GM18498 (cell line): ENCODE measurements at regions not wholly inside any gene's neighbourhood (a gene's known extent, or its start where the extent isn't known, plus 50 kb on each side); places are given as distances from the start of the nearest gene placed in this dataset.
"Not testable (repeated sequence)": the region's sequence is repeated elsewhere in the genome, so short reads cannot be mapped to it uniquely, and the experiment has no call there.

Source experiments
- ATAC-seq: cut with Tn5 transposase; IDR thresholded peaks from one replicate; pipeline ENCODE4 v1.9.1; 2021; ENCODE audit warnings: mild to moderate bottlenecking, moderate library complexity; ENCODE audit not compliant: unreplicated experiment

GRCh38 chr6:131336596-131336995, 201.3 kb downstream of the AKAP7 start:
- ATAC-seq, result no peak

DNA sequence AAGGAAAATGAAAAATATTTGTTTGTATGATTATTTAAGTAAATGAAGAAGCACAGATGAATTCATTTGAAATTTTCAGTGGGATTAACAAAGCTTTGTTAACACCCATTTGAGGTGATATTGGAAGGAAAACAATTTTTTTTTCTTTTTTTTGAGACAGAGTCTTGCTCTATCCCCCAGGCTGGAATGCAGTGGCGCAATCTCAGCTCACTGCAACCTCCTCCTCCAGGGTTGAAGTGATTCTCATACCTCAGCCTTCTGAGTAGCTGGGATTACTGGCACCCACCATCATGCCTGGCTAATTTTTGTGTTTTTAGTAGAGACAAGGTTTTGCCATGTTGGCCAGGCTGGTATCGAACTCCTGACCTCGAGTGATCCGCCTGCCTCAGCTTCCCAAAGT, 211.6 kb downstream of the AKAP7 start:
- ATAC-seq, result not testable (repeated sequence)

- ATAC-seq, result no peak
These were observed 213.3 kb downstream of the AKAP7 start for GRCh38 chr6:131348572-131348971.

GRCh38 chr6:131349199-131349598, 213.9 kb downstream of the AKAP7 start:
- no peak for ATAC-seq

GRCh38 chr6:131353106-131353505, 217.8 kb downstream of the AKAP7 start:
- no peak for ATAC-seq

GRCh38 chr6:131353876-131354275, 218.6 kb downstream of the AKAP7 start:
- no peak for ATAC-seq

DNA sequence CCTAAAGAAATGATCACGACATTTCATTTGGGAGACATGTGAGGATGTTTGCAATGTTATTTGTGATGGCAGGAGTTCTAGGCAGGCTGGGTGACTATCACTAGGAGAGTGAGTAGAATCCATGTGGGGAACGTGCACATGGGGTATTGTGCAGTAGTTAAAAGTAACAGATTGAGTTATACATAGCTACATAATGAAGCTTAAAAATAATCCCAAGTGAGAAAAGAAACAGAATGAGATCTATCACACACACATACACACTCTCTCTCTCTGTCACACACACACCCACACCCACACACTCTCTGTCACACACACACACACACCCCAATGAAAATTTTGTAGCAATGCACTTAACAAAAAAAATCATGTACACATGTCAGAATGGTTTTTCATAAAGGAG, 218.7 kb upstream of the ARG1 start:
- ATAC-seq, result no peak

DNA sequence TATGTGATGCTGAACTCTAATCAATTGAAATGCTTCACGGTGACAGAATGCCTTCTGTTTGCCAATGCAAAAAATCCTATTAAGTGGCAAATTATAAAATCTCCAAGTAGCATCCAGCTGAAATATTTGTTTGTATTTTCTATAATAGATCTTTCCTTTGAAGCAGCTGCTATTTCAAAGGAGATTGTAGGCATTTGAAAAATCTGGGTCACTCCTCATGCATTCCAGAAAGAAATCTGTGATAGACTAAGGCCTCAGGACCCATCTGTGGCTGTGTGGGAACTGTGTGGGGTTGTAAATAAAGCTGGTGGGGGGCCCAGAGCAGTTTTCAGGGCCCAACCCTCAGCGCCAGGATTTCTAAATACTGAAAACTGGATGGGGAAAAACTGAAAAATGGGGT, 216.9 kb upstream of the ARG1 start:
- ATAC-seq, result no peak

GRCh38 chr6:131357501-131357900, 215.5 kb upstream of the ARG1 start:
- ATAC-seq, result no peak

GRCh38 chr6:131362070-131362469, 211.0 kb upstream of the ARG1 start:
- ATAC-seq, result no peak

- ATAC-seq, result no peak
These were observed 210.3 kb upstream of the ARG1 start for GRCh38 chr6:131362696-131363095.

DNA sequence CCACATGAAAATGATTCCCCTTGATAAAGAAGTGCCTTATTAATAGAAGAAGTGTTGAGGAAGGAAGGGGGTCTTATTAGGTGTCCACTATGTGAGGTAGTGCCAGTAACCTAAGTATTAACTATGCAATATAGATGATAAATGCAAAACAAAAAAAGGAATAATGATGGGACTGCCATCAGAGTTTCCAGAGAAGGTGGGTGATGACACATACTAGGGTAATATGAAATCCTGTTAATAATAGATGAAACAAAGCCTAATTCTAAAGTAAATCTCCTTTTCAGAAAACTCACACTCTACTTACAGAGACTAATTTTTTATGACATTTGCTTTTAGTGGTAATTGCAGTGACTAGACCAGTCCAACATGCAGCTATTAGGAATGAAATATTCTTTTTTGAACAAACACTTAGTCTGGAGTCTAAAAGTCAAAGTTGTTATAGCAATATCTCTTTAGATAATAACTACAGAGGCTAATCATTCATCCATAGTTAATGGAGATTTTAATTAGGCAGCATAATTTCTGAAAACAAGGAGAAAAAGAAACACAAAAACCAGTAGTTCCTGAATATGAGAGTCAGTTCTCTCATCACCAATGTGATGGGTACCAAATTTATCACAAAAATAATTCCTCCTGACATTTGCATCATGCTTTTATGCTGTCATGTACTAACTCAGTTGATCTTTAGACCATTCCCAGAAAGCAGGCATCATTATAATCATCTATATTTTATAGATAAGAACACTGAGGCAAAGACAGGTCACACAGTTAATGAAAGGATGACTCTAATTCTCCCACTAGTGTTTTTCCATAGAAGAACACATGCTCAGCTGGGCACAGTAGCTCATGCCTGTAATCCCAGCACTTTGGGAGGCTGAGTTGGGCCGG, 208.8 kb upstream of the ARG1 start:
- ATAC-seq, result no peak

- ATAC-seq, result no peak
These were observed 206.8 kb upstream of the ARG1 start for GRCh38 chr6:131366223-131366622.

- no peak for ATAC-seq
These were observed 205.7 kb upstream of the ARG1 start for GRCh38 chr6:131367206-131367873.

GRCh38 chr6:131368198-131368911, 204.7 kb upstream of the ARG1 start:
- peak; percentile 66 for ATAC-seq

GRCh38 chr6:131372535-131372934, 200.5 kb upstream of the ARG1 start:
- ATAC-seq, result no peak

- no peak for ATAC-seq
These were observed 195.8 kb upstream of the ARG1 start for GRCh38 chr6:131377112-131377705.

GRCh38 chr6:131378874-131379273, 194.2 kb upstream of the ARG1 start:
- ATAC-seq, result no peak

GRCh38 chr6:131379948-131380347, 193.1 kb upstream of the ARG1 start:
- no peak for ATAC-seq

- ATAC-seq, result no peak
These were observed 191.8 kb upstream of the ARG1 start for GRCh38 chr6:131381052-131381708.

DNA sequence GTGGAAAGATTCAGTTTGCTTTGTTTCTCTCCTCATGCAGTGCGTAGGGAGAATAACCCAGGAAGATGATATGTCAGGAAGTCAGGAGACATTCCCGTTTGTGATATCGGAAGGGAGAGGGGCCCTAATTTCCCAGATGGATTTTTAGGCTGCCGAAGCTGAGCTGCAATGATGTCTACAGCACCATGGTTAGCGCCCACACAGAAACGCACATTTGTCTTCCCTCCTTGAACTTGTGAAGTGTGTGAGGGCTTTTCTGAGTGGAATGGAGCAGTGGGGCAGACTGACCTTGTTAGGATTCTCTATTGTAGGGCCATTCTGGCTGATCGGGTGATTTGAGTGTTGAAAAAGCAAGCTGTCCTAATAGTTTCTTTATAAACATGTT, 191.3 kb upstream of the ARG1 start:
- ATAC-seq, result no peak
